ENCODE measurements at regions not wholly inside any gene's neighbourhood (a gene's known extent, or its start where the extent isn't known, plus 50 kb on each side); places are given as distances from the start of the nearest gene placed in this dataset.

- no peaks in the 10 kb centered on the region for H3K79me2 ChIP-seq (ENCODE audit: control insufficient read depth, insufficient read depth, low read length)
- peaks cover 12% of the 10 kb centered on the region for H3K27me3 ChIP-seq (ENCODE audit: control insufficient read depth, extremely low read depth, insufficient read depth, low read length)
- no peak overlapping the region for H3K4me3 ChIP-seq (ENCODE audit: control insufficient read depth in 2 of 3, extremely low read depth in 1 of 3, insufficient read depth in 2 of 3, low read depth in 1 of 3, low read length in 3 of 3)
- H3K9me3 ChIP-seq (ENCODE audit: control insufficient read depth, low read depth, low read length): no peaks in the 10 kb centered on the region
- H3K4me1 ChIP-seq (ENCODE audit: control insufficient read depth, extremely low read depth, insufficient read depth, low read length): no peaks in the 10 kb centered on the region
- no peaks in the 10 kb centered on the region for H3K36me3 ChIP-seq (ENCODE audit: control insufficient read depth in 2 of 2, extremely low read depth in 1 of 2, insufficient read depth in 2 of 2, low read length in 2 of 2)
- no peak overlapping the region for H3K4me2 ChIP-seq (ENCODE audit: control insufficient read depth, extremely low read depth, insufficient read depth, low read depth, low read length)
- no peak overlapping the region for H3K27ac ChIP-seq (ENCODE audit: control insufficient read depth, insufficient read depth, low read length)
- TF ChIP-seq EZH2 (IDR thresholded peaks at IDR 0.05; ENCODE audit: low read length) (no peak), CTCF (optimal IDR thresholded peaks at IDR 0.05 in 1 of 3, IDR thresholded peaks at IDR 0.05 in 1 of 3, conservative IDR thresholded peaks at IDR 0.05 in 1 of 3; ENCODE audit: extremely low read depth in 1 of 3, insufficient read depth in 2 of 3, low read length in 3 of 3) (no peak)
- H4K20me1 ChIP-seq (ENCODE audit: control insufficient read depth, extremely low read depth, insufficient read depth, low read length): no peaks in the 10 kb centered on the region
- dilution Hi-C loops (cut with MboI; ENCODE audit: extremely low pct_ligation_motif_present, low sequenced_read_pairs): no loop called here
- FAIRE-seq (no peak), DNase-seq (ENCODE audit: low read depth, low spot score) (no peak)
- no peak overlapping the region for H2AFZ ChIP-seq (ENCODE audit: control insufficient read depth, low read length)
- no peaks in the 10 kb centered on the region for H3K9me1 ChIP-seq (ENCODE audit: control insufficient read depth, extremely low read depth, insufficient read depth, low read length)
- no peak overlapping the region for H3K9ac ChIP-seq (ENCODE audit: control insufficient read depth, extremely low read depth, insufficient read depth, low read length)
Observed at GRCh38 chr9:85444243-85444642, 297.5 kb downstream of the AGTPBP1 start.

GRCh38 chr9:85443190-85443598 is 298.6 kb downstream of the AGTPBP1 start:
- Histone ChIP-seq H3K79me2 (ENCODE audit: control insufficient read depth, insufficient read depth, low read length) (no peaks in the 10 kb centered on the region), H3K4me1 (ENCODE audit: control insufficient read depth, extremely low read depth, insufficient read depth, low read length) (no peaks in the 10 kb centered on the region), H3K27me3 (ENCODE audit: control insufficient read depth, extremely low read depth, insufficient read depth, low read length) (peaks cover 12% of the 10 kb centered on the region), H3K9ac (ENCODE audit: control insufficient read depth, extremely low read depth, insufficient read depth, low read length) (no peak overlapping the region), H3K27ac (ENCODE audit: control insufficient read depth, insufficient read depth, low read length) (no peak overlapping the region), H3K9me3 (ENCODE audit: control insufficient read depth, low read depth, low read length) (no peaks in the 10 kb centered on the region), H3K36me3 (ENCODE audit: control insufficient read depth in 2 of 2, extremely low read depth in 1 of 2, insufficient read depth in 2 of 2, low read length in 2 of 2) (no peaks in the 10 kb centered on the region), H2AFZ (ENCODE audit: control insufficient read depth, low read length) (no peak overlapping the region), H3K4me2 (ENCODE audit: control insufficient read depth, extremely low read depth, insufficient read depth, low read depth, low read length) (no peak overlapping the region), H3K9me1 (ENCODE audit: control insufficient read depth, extremely low read depth, insufficient read depth, low read length) (no peaks in the 10 kb centered on the region), H3K4me3 (ENCODE audit: control insufficient read depth in 2 of 3, extremely low read depth in 1 of 3, insufficient read depth in 2 of 3, low read depth in 1 of 3, low read length in 3 of 3) (no peak overlapping the region), H4K20me1 (ENCODE audit: control insufficient read depth, extremely low read depth, insufficient read depth, low read length) (no peaks in the 10 kb centered on the region)
- dilution Hi-C loops (cut with MboI; ENCODE audit: extremely low pct_ligation_motif_present, low sequenced_read_pairs): no loop called here
- no peak for DNase-seq (ENCODE audit: low read depth, low spot score)
- TF ChIP-seq CTCF (optimal IDR thresholded peaks at IDR 0.05 in 1 of 3, IDR thresholded peaks at IDR 0.05 in 1 of 3, conservative IDR thresholded peaks at IDR 0.05 in 1 of 3; ENCODE audit: extremely low read depth in 1 of 3, insufficient read depth in 2 of 3, low read length in 3 of 3) (no peak), EZH2 (IDR thresholded peaks at IDR 0.05; ENCODE audit: low read length) (no peak)
- no peak for FAIRE-seq
